ENCODE measurements at regions not wholly inside any gene's neighbourhood (a gene's known extent, or its start where the extent isn't known, plus 50 kb on each side); places are given as distances from the start of the nearest gene placed in this dataset.

DNA sequence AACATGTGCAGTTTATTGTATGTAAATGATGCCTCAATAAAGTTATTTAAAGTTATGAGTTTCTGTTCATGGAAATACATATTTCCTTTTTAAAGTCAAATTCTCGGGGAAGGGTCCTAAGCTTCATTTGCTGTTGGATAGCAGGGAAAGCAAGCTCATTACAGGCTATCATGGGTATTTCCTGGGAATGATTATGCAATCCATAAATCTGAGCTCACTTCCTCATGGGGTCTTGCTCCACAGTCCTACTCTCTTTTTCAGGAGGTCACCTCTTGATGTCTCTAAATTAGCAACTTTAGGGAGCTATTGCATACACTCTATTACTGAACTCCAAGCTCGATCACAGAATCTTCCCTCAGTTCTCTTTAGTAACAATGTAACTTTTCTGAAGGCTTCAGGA lies 69.9 kb upstream of the TP63 start:
- no peak for DNase-seq (ENCODE audit: low spot score)

DNA sequence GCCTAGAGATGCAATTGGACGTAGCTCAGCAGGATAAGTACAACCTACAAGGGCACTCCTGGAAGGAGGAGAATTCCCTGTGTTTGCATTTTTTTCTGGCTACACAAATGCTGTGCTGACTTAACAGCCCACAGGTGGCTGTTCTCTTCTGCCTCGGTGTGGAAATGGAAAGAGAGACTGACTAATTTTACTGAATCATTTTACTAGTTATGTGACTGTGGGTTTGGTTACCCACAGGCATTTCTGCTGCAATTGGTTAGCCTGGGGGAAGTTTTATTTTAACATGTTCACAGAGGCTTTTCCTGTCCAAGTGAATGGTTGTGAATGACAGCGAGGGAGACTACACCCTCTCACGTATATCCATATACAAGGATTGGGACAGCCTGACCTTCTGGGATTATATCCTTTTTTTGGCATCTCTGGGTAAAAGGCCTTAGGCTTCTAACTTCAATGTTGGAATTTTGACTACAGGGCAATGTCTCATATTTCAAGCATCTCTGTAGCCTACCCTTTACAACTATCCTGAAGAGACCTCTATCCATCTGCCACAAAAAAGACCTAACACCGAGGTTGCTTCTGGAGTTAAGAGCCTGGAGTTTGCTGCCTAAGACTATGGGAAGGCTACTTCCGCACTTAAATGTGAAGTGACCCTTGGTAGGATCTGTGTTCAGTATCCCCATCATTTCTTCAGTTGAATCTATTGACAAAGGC lies 67.2 kb upstream of the TP63 start:
- DNase-seq (ENCODE audit: low spot score), result peak; percentile 85

DNA sequence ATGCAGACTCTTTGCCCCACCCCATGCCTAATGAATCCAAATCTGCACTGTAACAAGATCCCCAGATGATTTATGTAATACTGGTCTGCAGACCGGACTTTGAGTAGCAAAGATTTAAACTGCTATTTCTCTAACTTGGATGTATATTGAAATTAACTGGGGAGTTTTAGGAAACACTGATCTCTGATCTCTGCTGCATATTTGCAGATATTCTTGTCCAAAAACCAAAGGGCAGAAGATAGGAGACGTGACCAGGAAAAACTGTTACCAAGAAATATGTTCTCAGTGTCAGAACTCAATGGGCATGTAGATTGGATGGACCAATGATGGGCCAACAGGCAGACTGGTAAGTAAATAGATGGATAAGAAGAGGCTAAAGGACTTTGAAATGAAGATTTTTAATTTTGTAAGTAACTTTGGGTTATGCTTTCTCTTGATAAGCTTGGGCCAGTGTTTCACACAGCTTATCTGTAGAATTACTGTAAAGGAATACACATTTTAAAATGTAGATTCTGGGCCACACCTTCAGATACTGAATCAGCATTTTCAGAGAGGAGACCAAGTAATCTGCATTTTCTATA lies 64.5 kb upstream of the TP63 start:
- DNase-seq (ENCODE audit: low spot score), result no peak

DNA sequence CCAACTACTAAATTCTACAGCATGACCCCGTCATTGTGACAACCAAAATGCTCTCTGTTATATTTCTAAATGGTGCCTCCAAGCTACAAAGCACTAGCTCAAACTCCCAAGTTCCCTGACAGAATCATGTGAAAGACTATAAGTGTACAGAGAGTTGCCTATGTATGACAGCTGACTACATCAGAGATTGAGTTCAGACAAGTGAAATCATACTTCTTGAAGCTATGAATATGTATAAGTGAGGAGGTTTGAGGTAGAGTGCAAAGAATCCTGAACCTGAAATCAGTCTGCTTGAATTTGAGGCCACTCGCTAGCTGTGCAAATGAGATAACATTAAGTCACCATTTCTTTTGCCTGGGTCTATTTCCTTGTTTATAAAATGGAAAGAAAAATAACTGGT lies 63.9 kb upstream of the TP63 start:
- DNase-seq (ENCODE audit: low spot score), result no peak

DNA sequence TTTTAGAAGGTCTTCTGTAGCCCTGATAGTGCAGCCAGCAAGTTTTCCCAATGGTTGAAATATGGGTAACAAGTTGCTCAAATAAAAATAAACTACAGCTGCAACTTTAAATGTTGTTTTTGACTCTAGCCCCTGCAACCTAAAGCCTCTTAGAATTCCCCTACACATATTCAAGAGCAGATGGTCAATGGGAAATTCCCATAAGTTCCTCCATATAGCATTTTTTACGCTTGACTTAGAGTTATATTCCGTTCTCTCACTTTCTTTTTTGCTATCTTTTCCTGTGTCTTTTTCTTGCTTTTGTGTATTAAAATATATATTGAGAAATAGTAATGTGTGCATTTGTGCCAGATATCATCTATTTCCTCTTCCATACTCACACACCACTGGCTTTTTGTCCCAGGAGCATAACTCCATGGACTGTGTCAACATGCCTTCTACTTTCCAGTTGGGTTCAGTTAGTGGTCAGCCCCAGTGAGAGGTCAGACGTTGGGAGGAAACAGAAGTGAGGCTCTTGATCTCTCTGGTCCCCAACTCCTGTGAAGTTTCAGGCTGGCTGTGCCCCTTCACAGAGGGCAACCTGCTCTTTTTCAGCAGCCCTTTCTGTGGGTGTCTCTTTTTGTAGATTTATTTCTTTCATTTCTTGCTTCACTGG lies 63.3 kb upstream of the TP63 start:
- no peak for DNase-seq (ENCODE audit: low spot score)

DNA sequence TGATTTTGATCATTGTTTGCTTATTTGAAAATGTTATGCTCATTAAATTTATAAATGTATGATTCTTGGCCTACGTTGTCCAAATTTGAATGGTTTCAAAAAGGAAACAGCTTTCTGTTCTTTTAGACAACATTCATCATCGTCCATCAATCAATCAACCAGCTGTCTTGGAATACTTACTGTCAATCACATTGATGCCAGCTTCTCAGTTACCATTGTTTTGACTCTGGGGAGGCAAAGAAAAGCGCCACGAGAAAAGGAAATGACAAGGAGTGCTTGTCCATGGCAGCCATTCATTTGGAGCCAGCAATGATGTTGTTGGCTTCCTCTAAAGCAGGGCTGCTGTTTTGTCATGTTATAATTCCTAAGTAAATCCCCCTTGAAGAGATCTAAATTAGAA lies 62.2 kb upstream of the TP63 start:
- no peak for DNase-seq (ENCODE audit: low spot score)

DNA sequence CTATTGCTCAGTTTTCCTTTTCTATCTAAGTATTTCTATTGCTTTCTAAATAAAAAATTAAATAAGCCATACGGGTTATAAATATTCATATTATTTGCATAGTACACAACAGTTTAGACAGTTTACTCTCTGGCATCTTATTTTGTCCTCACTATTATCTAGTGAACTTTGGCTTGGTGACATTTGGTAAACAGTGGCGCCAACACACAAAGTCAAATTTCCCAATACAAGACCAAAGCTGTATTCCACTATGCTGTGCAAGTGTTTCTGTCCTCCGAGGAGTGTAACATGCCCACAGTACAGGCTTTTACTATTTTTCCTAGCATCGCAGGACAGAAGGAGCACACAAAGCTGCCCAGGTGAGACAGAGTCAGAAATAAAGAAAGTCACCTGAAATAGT lies 61.7 kb upstream of the TP63 start:
- DNase-seq (ENCODE audit: low spot score), result no peak

DNA sequence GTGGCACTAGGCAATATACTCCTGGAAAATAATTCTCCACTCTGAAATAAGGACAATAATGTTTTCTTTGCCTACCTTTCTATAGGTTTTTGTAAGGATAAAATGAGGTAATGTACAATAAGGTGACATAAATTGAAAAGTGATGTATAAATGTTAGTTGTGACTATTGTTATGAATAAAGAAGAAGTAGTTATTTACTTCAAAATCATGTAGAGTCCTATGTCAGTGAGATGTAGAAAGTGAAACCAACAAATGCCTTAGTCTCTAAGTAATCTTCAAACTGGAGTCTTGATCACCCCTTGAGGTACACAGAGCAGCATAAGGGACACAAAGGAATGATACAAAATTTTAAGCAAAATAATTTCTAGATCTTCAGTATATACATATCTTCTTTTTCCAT lies 60.3 kb upstream of the TP63 start:
- no peak for DNase-seq (ENCODE audit: low spot score)

DNA sequence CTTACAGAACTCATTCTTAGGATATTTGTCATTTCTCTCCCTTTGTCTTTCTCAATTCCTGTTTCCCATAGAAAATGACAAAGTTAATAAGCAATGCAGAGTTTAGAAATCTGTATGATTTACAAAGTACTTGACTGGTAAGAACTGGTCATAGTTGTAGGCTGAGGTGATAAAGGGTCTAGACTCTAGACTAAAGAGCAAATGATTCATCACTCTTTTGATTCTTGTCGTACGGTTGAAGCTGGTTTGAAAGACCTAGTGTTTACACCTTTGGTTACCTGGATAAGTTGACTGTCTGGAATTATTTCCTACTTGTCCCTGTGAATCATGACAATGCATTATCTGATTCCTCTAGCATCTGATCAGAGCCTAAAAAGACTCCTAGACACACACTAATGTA lies 58.9 kb upstream of the TP63 start:
- no peak for DNase-seq (ENCODE audit: low spot score)

DNA sequence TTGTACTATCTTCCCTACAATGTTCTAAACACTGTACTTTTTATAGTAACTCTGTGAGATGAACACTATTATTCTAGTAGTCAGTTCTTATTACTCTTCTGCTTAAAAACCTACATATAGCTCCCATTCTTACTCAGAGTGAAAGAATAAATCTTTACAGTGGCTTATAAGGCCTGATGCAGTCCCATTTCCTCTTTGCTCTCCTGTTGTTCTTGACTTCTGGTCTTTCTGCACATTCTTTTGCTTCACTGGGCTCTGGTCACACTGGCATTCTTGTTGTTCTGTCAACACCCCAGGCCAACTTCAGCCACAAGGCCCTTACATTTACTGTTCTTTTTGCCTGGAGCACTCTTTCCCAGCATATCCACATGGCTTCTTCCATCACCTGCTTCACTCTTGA lies 58.2 kb upstream of the TP63 start:
- no peak for DNase-seq (ENCODE audit: low spot score)

DNA sequence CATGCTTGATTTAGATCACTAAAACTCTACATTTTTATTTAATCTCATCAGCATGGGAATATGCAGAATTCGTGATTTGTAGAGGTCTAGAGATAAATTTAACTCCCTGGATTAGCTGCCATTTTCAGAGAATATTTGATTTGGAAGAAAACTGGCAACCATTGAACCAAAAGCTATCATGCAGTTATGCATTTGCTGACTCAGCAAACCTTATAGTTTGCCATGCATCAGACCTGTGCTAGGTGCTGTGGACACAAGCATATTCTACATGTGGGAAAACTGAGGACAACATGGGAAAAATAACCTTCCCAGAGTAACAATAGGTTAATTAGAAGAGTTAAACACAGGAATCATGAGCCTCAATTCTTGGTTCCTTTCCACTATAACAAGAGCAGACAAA lies 54.7 kb upstream of the TP63 start:
- no peak for DNase-seq (ENCODE audit: low spot score)

DNA sequence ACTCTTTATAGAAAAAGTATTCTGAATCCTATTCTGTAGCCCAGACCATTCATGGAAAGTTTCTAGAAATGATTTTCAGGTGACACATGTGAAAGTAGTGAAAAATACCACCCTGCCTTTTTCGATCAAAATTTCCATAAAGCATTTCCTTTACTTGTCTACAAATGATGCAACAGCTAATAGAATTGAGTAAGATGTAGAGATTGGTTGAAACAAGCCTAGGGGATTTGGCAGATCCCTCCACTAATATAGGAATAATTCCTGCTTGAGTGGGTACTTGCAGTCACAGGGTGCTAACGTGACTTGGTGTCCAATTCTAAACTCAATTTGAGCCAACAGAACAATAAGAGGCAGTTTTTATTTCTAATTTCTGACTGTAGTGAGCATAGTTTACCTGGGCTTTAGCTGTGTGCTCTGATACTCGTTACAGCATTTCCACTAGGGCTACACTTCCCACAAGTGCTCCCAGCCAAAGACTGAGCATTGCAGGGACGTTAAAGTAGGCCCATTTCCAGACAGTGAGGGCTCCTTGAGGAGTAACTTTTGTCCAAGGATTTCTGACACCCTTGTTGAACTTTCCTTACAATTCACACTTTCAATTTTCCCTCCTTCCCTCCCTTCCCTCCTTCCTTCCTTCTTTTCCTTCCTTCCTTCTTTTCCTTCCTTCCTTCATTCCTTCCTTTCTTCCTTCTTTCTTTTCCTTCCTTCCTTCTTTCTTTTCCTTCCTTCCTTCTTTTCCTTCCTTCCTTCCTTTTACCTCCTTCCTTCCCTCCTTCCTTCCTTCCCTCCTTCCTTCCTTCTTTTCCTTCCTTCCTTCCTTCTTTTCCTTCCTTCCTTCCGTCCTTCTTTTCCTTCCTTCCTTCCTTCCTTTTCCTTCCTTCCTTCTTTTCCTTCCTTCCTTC lies 53.9 kb upstream of the TP63 start:
- no peak for DNase-seq (ENCODE audit: low spot score)

DNA sequence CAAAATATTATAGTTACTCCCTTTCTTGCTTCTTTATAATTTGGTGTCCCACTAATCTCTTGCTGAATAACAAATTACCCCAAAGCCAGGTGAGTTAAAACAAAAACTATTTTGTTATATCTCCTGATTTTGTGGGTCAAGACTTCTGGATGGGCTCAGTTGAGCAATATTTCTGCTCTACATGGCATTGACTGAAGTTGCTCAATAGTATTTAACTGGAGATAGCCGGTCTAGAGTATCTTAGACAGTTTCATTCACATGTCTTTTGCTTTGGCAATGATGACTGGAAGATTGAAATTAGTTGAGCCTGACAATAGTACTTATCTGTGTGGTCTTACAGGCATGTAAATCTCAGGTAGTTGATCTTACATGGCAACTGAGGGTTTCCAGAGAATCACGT lies 51.0 kb upstream of the TP63 start:
- DNase-seq (ENCODE audit: low spot score), result no peak

Data from activated CD4-positive, alpha-beta T cell treated with anti-CD3 and anti-CD28 coated beads, Interleukin-2, Interleukin-4, amounts not matched to agents 100 ng/mL and 50 ng/mL, durations not matched to agents 16 hours and 8 hours (primary cell).